ENCODE measurements at regions not wholly inside any gene's neighbourhood (a gene's known extent, or its start where the extent isn't known, plus 50 kb on each side); places are given as distances from the start of the nearest gene placed in this dataset.
"Not testable (repeated sequence)": the region's sequence is repeated elsewhere in the genome, so short reads cannot be mapped to it uniquely, and the experiment has no call there.

- no peak for FAIRE-seq
Measured at GRCh38 chr22:47902646-47903180, 1140.3 kb downstream of the TBC1D22A start.

GRCh38 chr22:47901911-47902310 is 1139.5 kb downstream of the TBC1D22A start:
- FAIRE-seq, result no peak

GRCh38 chr22:47899894-47900293 is 1137.4 kb downstream of the TBC1D22A start:
- FAIRE-seq, result no peak

- no peak for FAIRE-seq
Measured at GRCh38 chr22:47898946-47899345, 1136.5 kb downstream of the TBC1D22A start.

- FAIRE-seq, result no peak
Measured at GRCh38 chr22:47891609-47892008, 1129.2 kb downstream of the TBC1D22A start.

GRCh38 chr22:47888817-47889216 is 1126.4 kb downstream of the TBC1D22A start:
- no peak for FAIRE-seq

- no peak for FAIRE-seq
Measured at GRCh38 chr22:47884775-47885174, 1122.3 kb downstream of the TBC1D22A start.

- no peak for FAIRE-seq
Measured at GRCh38 chr22:47884200-47884599, 1121.8 kb downstream of the TBC1D22A start.

GRCh38 chr22:47883757-47884156 is 1121.3 kb downstream of the TBC1D22A start:
- no peak for FAIRE-seq

GRCh38 chr22:47879346-47879745 is 1116.9 kb downstream of the TBC1D22A start:
- no peak for FAIRE-seq

GRCh38 chr22:47878460-47878859 is 1116.0 kb downstream of the TBC1D22A start:
- FAIRE-seq, result no peak

GRCh38 chr22:47872761-47873535 is 1110.5 kb downstream of the TBC1D22A start:
- no peak for FAIRE-seq

- no peak for FAIRE-seq
Measured at GRCh38 chr22:47865626-47866025, 1103.2 kb downstream of the TBC1D22A start.

GRCh38 chr22:47862394-47862793 is 1099.9 kb downstream of the TBC1D22A start:
- no peak for FAIRE-seq

GRCh38 chr22:47860907-47861306 is 1098.5 kb downstream of the TBC1D22A start:
- FAIRE-seq, result not testable (repeated sequence)

- FAIRE-seq, result no peak
Measured at GRCh38 chr22:47859881-47860525, 1097.6 kb downstream of the TBC1D22A start.

GRCh38 chr22:47858773-47859306 is 1096.4 kb downstream of the TBC1D22A start:
- FAIRE-seq, result no peak

GRCh38 chr22:47854680-47855079 is 1092.2 kb downstream of the TBC1D22A start:
- no peak for FAIRE-seq

GRCh38 chr22:47854251-47854650 is 1091.8 kb downstream of the TBC1D22A start:
- FAIRE-seq, result no peak

- no peak for FAIRE-seq
Measured at GRCh38 chr22:47853750-47854149, 1091.3 kb downstream of the TBC1D22A start.

- no peak for FAIRE-seq
Measured at GRCh38 chr22:47851586-47851985, 1089.1 kb downstream of the TBC1D22A start.

- FAIRE-seq, result no peak
Measured at GRCh38 chr22:47850644-47851151, 1088.2 kb downstream of the TBC1D22A start.

- FAIRE-seq, result no peak
Measured at GRCh38 chr22:47849576-47849975, 1087.1 kb downstream of the TBC1D22A start.
